HG03025 (cell line): ENCODE measurements at regions not wholly inside any gene's neighbourhood (a gene's known extent, or its start where the extent isn't known, plus 50 kb on each side); places are given as distances from the start of the nearest gene placed in this dataset.
"Not testable (repeated sequence)": the region's sequence is repeated elsewhere in the genome, so short reads cannot be mapped to it uniquely, and the experiment has no call there.

Source experiments
- ATAC-seq: cut with Tn5 transposase; IDR thresholded peaks from one replicate; pipeline ENCODE4 v1.9.1; 2021; ENCODE audit warnings: mild to moderate bottlenecking, moderate library complexity; ENCODE audit not compliant: unreplicated experiment, low FRiP score

GRCh38 chr18:70574951-70575350, 286.1 kb downstream of the SOCS6 start:
- not testable (repeated sequence) for ATAC-seq

GRCh38 chr18:70569647-70570046, 280.8 kb downstream of the SOCS6 start:
- ATAC-seq: not testable (repeated sequence)

GRCh38 chr18:70559446-70559845, 270.6 kb downstream of the SOCS6 start:
- ATAC-seq: no peak

DNA sequence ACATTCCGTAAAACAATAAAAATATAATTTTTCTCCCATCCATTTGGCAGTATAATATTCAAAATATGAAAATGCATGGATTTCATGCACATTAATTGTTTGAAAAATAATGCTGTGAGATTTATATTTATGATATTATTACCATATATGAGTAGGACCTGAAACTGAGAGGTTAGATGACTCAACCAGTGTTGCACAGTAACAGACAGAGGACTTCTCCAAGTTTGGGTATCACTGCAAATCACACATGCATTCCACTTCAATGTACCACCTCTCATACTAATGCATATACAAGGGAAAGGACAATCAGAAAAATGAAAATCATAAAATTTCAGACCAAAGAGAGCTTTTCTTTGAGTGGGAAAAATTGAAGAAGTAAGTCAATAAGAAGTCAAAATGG, 269.5 kb downstream of the SOCS6 start:
- ATAC-seq: no peak

- ATAC-seq: no peak
Observed at GRCh38 chr18:70554854-70555445, 266.1 kb downstream of the SOCS6 start.

DNA sequence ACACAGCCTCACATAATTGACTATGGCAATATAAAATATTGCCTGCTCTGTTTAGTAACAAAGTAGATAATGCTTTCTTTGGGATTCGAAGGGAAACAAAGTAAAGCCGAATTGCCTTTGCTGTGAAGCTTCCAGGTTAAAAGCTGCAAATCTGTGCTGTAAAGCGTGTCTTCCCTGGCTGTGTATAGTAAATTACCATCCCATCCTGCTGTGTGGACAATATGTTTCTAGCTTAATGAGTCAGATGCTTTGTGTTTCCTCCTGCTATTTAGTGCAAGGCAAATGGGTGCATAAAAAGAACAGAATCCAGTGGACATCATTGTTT, 265.1 kb downstream of the SOCS6 start:
- ATAC-seq: no peak

DNA sequence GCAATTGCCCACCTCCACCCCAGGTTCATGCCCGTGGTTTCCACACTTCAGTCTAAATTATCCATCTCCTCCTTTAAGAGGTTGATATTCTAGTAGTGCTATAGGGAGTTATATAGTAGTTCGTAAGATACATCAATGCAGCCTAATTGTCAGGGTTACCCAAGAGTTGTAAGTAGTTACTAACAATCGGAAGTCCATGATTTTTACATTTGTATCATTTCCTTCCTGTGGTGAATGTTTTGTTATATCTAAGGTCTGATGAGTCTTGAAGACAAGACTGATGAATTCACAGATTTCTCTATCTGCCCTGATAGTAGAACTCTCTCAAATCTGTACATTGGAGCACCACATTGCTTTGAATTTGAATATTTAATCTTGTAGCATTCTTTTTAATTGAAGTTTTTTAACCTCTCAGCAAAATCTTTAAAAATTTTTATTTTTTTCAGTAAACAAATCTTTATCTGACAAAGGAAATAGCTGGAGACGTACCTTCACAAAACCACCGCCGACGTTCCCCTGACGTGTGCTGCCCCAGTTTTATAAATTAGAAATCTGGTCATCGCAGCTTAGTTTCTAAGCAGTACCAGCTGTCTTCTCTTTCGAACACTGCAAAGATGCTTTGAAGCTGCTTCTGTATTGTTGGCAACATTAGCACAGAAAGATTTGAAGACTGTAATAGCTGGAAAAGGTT, 264.5 kb downstream of the SOCS6 start:
- no peak for ATAC-seq

- ATAC-seq: no peak
Observed at GRCh38 chr18:70536370-70537062, 247.7 kb downstream of the SOCS6 start.

DNA sequence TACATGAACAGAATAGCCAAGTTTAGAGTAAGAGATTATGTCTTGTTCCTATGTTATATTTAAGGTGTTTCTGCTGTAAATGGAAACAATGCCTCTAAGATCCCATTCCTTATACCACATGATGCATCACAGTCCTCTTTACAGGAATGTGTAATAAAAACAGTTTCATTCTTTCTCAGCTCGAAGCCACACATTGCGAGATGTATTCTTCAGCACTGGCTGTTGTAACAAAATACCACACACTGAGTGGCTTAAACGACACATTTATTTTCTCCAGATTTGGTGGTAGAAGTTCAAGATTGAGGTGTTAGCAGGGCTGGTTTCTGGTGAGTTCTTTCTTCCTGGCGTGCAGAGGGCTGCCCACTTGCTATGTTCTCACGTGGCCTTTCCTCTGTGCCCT, 246.2 kb downstream of the SOCS6 start:
- ATAC-seq: no peak

GRCh38 chr18:70525322-70525721, 236.5 kb downstream of the SOCS6 start:
- ATAC-seq: not testable (repeated sequence)

- ATAC-seq: no peak
Observed at GRCh38 chr18:70523792-70524182, 234.9 kb downstream of the SOCS6 start.

GRCh38 chr18:70523035-70523791, 234.4 kb downstream of the SOCS6 start:
- ATAC-seq: no peak

- no peak for ATAC-seq
Observed at GRCh38 chr18:70522183-70522680, 233.4 kb downstream of the SOCS6 start.

GRCh38 chr18:70520867-70521266, 232.0 kb downstream of the SOCS6 start:
- ATAC-seq: no peak

- ATAC-seq: no peak
Observed at GRCh38 chr18:70513502-70514171, 224.8 kb downstream of the SOCS6 start.

DNA sequence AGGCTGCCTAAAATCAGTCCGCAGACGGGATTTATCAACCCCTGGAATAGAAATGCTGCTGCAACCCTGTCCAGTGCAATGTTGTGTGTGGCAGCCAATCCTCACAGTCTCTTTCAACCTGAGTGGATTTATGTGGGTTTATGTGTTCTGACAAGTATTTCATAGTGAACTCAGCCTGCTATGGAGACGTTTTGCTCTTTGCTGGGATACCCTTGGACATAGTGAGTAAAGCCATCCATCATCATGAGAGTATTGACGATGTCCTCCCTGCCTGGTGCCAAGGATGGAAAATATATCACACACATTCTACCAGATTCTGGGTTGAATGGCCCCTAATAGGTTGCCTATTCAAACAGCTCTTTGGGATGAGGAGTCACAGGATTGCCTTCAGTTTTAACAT, 219.1 kb downstream of the SOCS6 start:
- ATAC-seq: no peak

- no peak for ATAC-seq
Observed at GRCh38 chr18:70506511-70506910, 217.7 kb downstream of the SOCS6 start.

DNA sequence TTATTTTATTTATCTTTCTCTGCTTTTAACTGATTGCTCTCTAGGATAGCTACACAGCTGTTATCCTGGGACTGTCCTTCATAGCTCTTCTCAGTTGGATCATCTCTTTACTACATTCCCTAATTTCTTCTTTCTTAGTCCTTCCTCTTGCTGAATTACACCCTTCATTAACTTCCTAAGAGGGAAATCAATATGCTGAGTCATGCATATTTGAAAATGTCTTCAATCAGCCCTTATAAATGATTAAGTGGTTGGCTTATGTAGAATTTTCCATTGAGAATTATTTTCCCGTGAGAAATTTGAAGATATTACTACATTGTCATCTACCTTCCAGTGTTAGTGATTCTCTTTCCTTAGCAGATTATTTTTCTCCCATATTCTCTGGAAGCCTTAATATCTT, 214.2 kb downstream of the SOCS6 start:
- no peak for ATAC-seq

- ATAC-seq: no peak
Observed at GRCh38 chr18:70501358-70501757, 212.5 kb downstream of the SOCS6 start.

DNA sequence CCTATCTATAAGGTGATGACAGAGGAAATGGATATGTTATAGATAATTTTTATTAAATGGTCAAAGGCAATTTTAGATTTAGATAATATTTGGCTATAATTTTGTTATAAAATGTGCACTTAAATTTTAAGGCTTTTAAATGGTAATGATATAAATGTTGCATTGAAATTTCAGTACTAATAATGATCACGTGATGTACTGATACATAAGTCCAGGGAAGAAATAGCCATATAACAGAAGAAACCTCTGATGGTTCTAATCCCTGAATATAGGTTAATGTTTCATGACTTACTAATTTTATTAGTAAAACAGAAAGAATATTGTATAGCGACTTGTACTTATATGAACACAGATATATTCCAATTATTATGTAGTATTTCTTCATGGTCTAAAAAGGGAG, 211.9 kb downstream of the SOCS6 start:
- no peak for ATAC-seq
